Stimulated activated CD4-positive, alpha-beta T cell treated with anti-CD3 and anti-CD28 coated beads, TNF-alpha, amount 100 ng/mL, for 1 hour (primary cell): ENCODE measurements at regions not wholly inside any gene's neighbourhood (a gene's known extent, or its start where the extent isn't known, plus 50 kb on each side); places are given as distances from the start of the nearest gene placed in this dataset.
"Not testable (repeated sequence)": the region's sequence is repeated elsewhere in the genome, so short reads cannot be mapped to it uniquely, and the experiment has no call there.

Source experiments
- DNase-seq, 3 donors: peaks; one replicate each; pipeline ENCODE4 v3.0.0-alpha.2; 2020; ENCODE audit warnings: low read depth in 3 of 3, low spot score in 1 of 3

DNA sequence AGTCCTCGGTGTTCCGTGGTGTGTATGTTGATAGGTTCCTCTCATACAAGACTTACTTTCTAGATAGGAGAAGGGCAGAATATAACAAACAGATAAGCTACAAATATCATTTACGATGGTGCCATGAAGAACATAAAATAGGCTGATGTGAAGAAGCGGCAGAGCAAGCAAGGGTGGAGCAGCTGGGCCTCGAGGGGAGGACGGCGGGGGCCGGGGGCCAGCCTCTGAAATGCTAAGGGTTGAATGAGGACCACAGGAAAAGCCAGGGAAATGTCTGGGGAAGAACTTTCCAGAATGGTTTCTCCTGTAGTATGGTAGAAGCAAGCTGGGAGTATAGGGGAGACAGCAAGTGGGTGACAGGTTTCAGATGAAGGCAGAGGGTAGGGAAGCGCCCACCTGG is 529.5 kb downstream of the LIG4 start:
- no peak for DNase-seq

- DNase-seq: no peak
Measured at GRCh38 chr13:107681600-107681999, 533.7 kb downstream of the LIG4 start.

GRCh38 chr13:107680115-107680514 is 535.2 kb downstream of the LIG4 start:
- no peak for DNase-seq

- DNase-seq: no peak
Measured at GRCh38 chr13:107678075-107678689, 537.2 kb downstream of the LIG4 start.

DNA sequence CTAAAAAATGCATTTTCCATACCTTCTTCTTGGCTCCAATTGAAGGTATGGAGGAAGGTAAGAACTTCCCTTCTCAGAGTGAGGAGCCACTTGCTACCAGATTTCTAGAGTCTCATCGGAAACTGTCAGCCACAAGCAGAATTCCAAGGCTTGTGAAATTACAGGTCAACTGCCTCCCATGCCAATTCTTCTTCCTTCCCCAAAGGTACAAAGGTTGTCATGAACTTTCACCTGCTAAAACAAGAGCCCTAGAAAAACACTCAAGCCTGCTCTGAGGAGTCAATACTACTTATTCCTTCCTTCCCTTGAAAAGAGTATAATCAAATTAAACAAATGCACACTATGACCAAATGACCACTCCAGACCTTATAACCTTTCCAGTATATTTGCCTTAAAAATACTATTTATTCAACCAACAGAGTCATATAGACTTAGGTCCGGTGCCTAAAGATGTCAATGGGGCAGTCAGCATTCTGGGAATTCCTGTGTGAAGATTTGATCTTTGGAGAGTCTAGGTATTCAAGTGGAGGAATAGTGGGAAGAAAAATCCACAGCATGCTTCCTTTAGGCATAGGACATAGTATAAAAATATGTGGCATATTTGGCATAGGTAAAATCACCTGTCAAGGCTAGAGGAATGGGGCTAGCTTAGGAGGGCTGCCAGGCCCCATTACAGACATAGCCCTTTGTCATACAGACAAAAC is 539.3 kb downstream of the LIG4 start:
- no peak for DNase-seq

- no peak for DNase-seq
Measured at GRCh38 chr13:107669391-107669993, 545.8 kb downstream of the LIG4 start.

- no peak for DNase-seq
Measured at GRCh38 chr13:107665926-107666458, 549.3 kb downstream of the LIG4 start.

GRCh38 chr13:107650081-107650701 is 565.1 kb downstream of the LIG4 start:
- no peak for DNase-seq

- DNase-seq: no peak
Measured at GRCh38 chr13:107649079-107649478, 566.3 kb downstream of the LIG4 start.

- no peak for DNase-seq
Measured at GRCh38 chr13:107644136-107644535, 571.2 kb downstream of the LIG4 start.

DNA sequence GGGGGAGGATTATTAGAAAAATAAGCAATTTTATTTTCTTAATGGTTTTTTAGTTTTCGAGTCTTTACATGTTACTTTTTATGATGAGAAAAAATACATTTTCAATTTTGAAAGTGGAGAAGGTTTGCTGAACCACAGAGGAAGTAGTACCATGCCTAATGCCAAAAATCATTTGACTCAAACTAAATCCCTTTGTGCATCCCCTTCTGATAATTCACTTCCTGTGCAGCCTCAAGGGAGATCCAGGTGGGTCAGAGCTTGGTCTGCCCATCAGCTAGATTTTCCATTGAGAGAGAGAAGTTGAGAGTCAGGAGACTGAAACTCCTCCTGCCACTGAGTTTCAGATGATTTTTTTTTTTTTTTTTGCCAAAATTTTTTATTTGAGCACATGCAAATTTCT is 571.7 kb downstream of the LIG4 start:
- no peak for DNase-seq

DNA sequence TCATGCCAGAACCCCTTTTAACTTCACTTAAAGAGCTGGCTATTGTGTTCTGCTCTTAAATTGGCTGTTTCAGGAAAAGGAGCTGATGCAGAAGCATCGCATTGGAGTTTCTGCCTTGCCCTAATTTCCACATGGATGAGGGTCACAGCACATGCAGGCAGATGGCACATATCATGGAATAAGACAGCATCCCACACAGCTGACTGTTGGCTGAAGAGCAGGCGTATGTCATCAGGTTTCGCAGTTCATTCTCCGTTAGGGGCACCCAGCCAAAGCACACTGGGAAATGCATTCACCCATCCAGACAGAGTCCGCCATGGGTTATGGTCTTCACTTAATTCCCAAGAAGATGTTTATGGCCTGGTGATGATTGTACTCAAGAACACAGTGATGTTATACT is 572.5 kb downstream of the LIG4 start:
- DNase-seq: no peak

DNA sequence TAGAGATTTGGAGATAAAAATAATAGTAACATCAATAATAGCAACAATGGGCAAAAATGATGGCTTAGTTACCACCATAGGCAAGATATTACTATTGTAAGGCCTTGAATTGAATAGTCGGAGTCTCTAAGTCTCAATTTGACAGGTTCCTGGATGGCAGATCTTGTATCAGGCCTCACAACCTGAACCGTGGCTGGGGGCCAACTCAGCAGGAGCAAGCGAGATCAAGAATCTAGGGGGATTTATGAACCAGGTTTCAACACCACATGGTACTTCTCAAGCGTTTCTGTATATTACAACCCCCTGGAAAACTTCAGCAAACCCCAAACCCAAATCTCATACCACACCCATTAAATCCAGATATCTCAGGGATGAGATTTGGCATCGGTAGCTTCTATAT is 573.8 kb downstream of the LIG4 start:
- no peak for DNase-seq

GRCh38 chr13:107625648-107626047 is 589.7 kb downstream of the LIG4 start:
- no peak for DNase-seq

DNA sequence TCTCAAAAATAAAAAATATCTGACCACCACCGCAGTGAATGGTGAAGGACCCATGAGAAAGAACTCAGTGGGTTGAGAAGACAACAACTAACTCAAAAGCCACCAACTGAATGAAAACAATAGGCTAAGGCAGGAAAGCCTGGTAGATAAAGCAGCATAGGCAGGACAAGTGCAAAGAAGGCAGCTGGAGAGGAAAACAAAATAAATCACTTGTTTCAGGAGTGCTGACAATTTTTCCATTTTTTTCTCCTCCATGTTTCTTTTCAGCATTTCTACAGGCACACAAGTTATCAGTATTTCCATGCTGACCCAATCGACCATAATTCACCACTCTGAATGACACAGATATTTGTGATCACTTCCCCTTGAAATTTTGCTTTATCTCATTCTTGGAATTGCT is 597.8 kb downstream of the LIG4 start:
- DNase-seq: no peak

DNA sequence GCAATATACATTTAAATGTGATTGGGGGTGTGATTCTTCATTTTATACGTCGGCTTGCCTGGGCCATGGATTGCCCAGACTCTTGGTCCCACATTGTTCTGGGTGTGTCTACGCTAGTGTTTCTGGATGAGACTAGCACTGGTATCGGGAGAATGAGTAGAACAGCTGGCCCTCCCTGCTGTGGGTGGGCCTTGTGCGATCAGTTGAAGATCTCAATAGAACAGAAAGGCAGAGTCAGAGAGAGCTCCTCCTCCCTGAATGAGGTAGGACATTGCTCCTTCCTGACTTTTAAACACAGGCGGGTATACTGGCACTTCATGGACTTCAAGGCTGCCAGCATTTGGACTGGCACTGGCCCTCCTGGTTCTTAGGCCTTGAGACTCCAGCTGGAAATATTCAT is 603.0 kb downstream of the LIG4 start:
- DNase-seq: no peak

- no peak for DNase-seq
Measured at GRCh38 chr13:107608736-107609135, 606.6 kb downstream of the LIG4 start.

- DNase-seq: no peak
Measured at GRCh38 chr13:107600971-107601370, 614.4 kb downstream of the LIG4 start.

DNA sequence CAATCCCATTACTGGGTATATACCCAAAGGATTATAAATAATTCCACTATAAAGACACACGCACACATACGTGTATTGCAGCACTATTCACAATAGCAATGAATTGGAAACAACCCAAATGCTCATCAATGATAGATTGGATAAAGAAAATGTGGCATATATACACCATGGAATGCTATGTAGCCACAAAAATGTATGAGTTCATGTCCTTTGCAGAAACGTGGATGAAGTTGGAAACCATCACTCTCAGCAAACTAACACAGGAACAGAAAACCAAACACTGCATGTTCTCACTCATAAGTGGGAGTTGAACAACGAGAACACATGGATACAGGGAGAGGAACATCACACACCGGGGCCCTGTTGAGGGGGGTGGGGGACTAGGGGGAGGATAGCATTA is 619.0 kb downstream of the LIG4 start:
- DNase-seq: not testable (repeated sequence)

- DNase-seq: no peak
Measured at GRCh38 chr13:107590556-107590955, 624.8 kb downstream of the LIG4 start.

DNA sequence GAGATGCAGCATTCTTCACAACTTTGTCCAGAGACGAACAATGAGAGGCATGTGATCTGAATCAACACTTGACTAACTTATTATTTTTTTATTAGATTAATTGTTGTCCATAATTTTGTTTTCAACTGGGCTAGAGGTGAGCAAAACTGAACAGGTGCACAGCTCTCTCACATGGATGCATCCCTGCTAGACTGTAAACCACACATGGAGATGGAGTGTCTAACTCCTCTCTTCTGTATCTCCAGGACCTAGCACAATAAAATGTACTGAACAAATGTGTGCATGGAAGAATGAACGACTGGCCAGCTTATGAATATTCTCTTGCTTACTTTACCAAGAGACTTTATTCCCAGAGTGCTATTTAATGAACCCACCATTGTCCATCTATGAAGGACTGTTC is 627.7 kb downstream of the LIG4 start:
- no peak for DNase-seq

- DNase-seq: no peak
Measured at GRCh38 chr13:107586216-107586615, 629.1 kb downstream of the LIG4 start.
